Activated B cell treated with CpG ODN at 0.5 μM for 24 hours (primary cell): ENCODE measurements at regions not wholly inside any gene's neighbourhood (a gene's known extent, or its start where the extent isn't known, plus 50 kb on each side); places are given as distances from the start of the nearest gene placed in this dataset.

Experiments used
- ATAC-seq: fragments of 200-7000 bp; cut with Tn5 transposase; one replicate; pipeline ENCODE4 v1.10.0; 2021; ENCODE audit warnings: low read depth, mild to moderate bottlenecking, moderate library complexity
- CTCF ChIA-PET: fragments of 350-600 bp; sonication (Branson Sonifier 250); formaldehyde crosslinking; loops from one replicate; lab custom pipeline; 2021; ENCODE audit warnings: antibody characterized with exemption; lab: Charles Lee
- POLR2A ChIA-PET: fragments of 350-600 bp; sonication (Branson Sonifier 250); formaldehyde crosslinking; loops from one replicate; lab custom pipeline; 2021; ENCODE audit warnings: antibody characterized with exemption; lab: Charles Lee
- DNase-seq: peaks from one replicate; pipeline ENCODE4 v3.0.0; 2022
- H3K27ac Mint-ChIP-seq: one replicate; pipeline ENCODE4 v1.8.0; 2020; ENCODE audit warnings: mixed read lengths
- H3K27me3 Mint-ChIP-seq: one replicate; pipeline ENCODE4 v1.8.0; 2021; ENCODE audit warnings: mixed read lengths
- H3K36me3 Mint-ChIP-seq: one replicate; pipeline ENCODE4 v1.8.0; 2021; ENCODE audit warnings: low read depth, mixed read lengths
- H3K4me1 Mint-ChIP-seq: one replicate; pipeline ENCODE4 v1.8.0; 2021; ENCODE audit warnings: mixed read lengths
- H3K4me3 Mint-ChIP-seq: one replicate; pipeline ENCODE4 v1.8.0; 2020; ENCODE audit warnings: mild to moderate bottlenecking, mixed read lengths
- H3K9me3 Mint-ChIP-seq: one replicate; pipeline ENCODE4 v1.8.0; 2020; ENCODE audit warnings: mixed read lengths
- CTCF ChIP-seq: fragments of 200-600 bp; IDR thresholded peaks from one replicate; pipeline ENCODE4 v1.8.0; 2022; ENCODE audit warnings: antibody characterized with exemption, mild to moderate bottlenecking
- intact Hi-C: fragments of 100-400 bp; cut with micrococcal nuclease; formaldehyde crosslinking; loops from one replicate; pipeline ENCODE4 v1.15.1; 2024

DNA sequence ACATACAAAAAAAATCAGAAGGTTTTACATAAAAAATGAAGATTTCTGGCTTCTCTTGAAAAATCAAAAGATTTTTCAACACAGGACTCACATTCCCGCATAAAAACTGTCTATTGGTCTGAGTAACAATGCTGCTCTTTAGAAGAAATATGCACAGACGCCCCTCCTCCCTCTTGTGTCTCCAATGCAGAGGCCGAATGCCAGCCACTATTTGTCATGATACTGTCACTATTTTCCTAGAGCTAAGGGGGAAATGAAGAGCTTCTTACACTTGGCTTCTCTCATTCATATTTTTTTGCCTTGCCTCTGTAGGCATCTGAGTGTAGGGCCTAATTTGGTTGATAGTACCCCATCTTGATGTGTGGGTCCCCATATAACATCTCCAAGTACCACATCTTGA is 98.0 kb downstream of the BBS10 start:
- TF ChIP-seq CTCF: no peak
- DNase-seq (no peak), ATAC-seq (no peak)
- H3K4me3 Mint-ChIP-seq: no peak overlapping the region
- H3K9me3 Mint-ChIP-seq: no peaks in the 10 kb centered on the region
- POLR2A ChIA-PET: no interaction called here
- CTCF ChIA-PET: no interaction called here
- no peaks in the 10 kb centered on the region for H3K4me1 Mint-ChIP-seq
- H3K36me3 Mint-ChIP-seq: no peaks in the 10 kb centered on the region
- H3K27me3 Mint-ChIP-seq: peaks cover 4% of the 10 kb centered on the region
- no peak overlapping the region for H3K27ac Mint-ChIP-seq
- intact Hi-C loops: no loop called here

GRCh38 chr12:76249501-76249900 is 98.7 kb downstream of the BBS10 start:
- intact Hi-C loops: no loop called here
- Mint-ChIP-seq H3K27ac (no peak overlapping the region), H3K9me3 (no peaks in the 10 kb centered on the region), H3K4me1 (no peaks in the 10 kb centered on the region), H3K36me3 (no peaks in the 10 kb centered on the region), H3K27me3 (peaks cover 3% of the 10 kb centered on the region), H3K4me3 (no peak overlapping the region)
- ChIA-PET CTCF (no interaction called here), POLR2A (no interaction called here)
- DNase-seq: no peak
- ATAC-seq: no peak
- TF ChIP-seq CTCF: no peak

- H3K4me1 Mint-ChIP-seq: no peaks in the 10 kb centered on the region
- intact Hi-C loops: no loop called here
- CTCF ChIA-PET: no interaction called here
- DNase-seq: no peak
- H3K9me3 Mint-ChIP-seq: no peaks in the 10 kb centered on the region
- H3K36me3 Mint-ChIP-seq: no peaks in the 10 kb centered on the region
- peaks cover 3% of the 10 kb centered on the region for H3K27me3 Mint-ChIP-seq
- ATAC-seq: no peak
- no peak for TF ChIP-seq CTCF
- H3K4me3 Mint-ChIP-seq: no peak overlapping the region
- POLR2A ChIA-PET: no interaction called here
- H3K27ac Mint-ChIP-seq: no peak overlapping the region
Observed at GRCh38 chr12:76247992-76248391, 100.2 kb downstream of the BBS10 start.

GRCh38 chr12:76247026-76247646 is 101.1 kb downstream of the BBS10 start:
- no peaks in the 10 kb centered on the region for H3K4me1 Mint-ChIP-seq
- peaks cover 3% of the 10 kb centered on the region for H3K27me3 Mint-ChIP-seq
- no peaks in the 10 kb centered on the region for H3K9me3 Mint-ChIP-seq
- ChIA-PET POLR2A (no interaction called here), CTCF (no interaction called here)
- H3K4me3 Mint-ChIP-seq: no peak overlapping the region
- H3K27ac Mint-ChIP-seq: no peak overlapping the region
- intact Hi-C loops: no loop called here
- TF ChIP-seq CTCF: no peak
- H3K36me3 Mint-ChIP-seq: no peaks in the 10 kb centered on the region
- ATAC-seq (no peak), DNase-seq (no peak)

DNA sequence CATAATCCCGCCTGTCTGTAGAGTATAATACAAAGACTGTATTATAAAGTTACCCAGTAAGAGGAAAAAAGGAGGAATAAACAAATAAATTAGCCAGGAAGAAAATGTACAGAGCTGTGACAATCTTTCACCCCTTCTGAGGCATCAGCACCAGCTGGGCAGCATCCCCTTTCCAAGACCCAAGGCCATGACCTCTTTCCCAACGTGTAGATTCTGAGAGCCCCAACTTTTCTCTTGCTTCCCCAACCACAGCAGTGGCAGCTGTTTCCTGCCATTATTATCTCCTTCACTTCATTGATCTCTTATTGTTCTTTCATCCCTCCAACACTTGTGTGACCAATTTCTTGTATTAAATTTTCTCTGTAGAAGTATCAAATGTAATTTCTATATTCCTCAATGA is 101.6 kb downstream of the BBS10 start:
- no peak for ATAC-seq
- CTCF ChIA-PET: no interaction called here
- no peak overlapping the region for H3K27ac Mint-ChIP-seq

More for the DNA sequence above, 101.6 kb downstream of the BBS10 start:
- Mint-ChIP-seq H3K27me3 (peaks cover 3% of the 10 kb centered on the region), H3K4me3 (no peak overlapping the region), H3K36me3 (no peaks in the 10 kb centered on the region), H3K9me3 (no peaks in the 10 kb centered on the region), H3K4me1 (no peaks in the 10 kb centered on the region)
- TF ChIP-seq CTCF: no peak
- no peak for DNase-seq
- POLR2A ChIA-PET: no interaction called here
- intact Hi-C loops: no loop called here
